Suppressor macrophage treated with lipopolysaccharide for 1 hour (primary cell): ENCODE measurements at regions not wholly inside any gene's neighbourhood (a gene's known extent, or its start where the extent isn't known, plus 50 kb on each side); places are given as distances from the start of the nearest gene placed in this dataset.
"Not testable (repeated sequence)": the region's sequence is repeated elsewhere in the genome, so short reads cannot be mapped to it uniquely, and the experiment has no call there.

Experiments
- DNase-seq, 3 donors: peaks; one replicate each; pipeline ENCODE4 v3.0.0-alpha.2; 2020 to 2022

- DNase-seq, result no peak
Measured at GRCh38 chr4:188975271-188975670, 836.0 kb downstream of the TRIML1 start.

DNA sequence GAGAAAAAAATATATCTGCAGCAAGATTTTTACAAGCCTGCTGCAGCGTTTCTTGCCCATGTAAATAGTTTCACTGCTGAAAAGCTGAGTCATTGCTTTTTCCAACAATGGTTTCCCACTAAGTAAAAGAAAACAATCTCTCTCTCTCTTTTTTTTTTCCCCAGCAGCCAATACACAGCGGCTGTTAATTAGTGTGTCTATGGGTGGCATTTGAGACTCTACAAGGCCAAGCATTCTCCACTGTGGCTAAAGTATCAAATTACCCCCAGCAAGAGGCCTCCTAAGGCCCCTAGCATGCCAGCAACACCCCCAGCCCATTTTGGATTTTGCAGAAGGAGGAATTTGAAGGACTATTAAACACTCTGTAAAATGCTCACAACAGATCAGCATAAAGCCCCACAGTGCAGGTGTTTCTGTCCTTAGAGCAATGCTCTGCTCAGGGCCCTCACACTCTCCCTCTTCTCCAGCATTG lies 837.4 kb downstream of the TRIML1 start:
- no peak for DNase-seq

DNA sequence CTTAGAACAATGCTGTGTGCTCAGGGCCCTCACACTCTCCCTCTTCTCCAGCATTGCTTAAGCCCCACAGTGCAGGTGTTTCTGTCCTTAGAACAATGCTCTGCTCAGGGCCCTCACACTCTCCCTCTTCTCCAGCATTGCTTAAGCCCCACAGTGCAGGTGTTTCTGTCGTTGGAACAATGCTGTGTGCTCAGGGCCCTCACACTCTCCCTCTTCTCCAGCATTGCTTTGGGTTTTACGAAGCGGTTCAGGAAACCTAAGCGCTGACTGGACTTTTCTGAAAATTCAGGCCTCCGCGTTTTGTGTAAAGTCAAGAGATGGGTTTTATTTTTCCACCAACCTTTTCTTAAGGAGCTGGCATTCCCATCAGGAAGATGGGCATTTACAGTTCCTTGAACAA lies 838.0 kb downstream of the TRIML1 start:
- not testable (repeated sequence) for DNase-seq

DNA sequence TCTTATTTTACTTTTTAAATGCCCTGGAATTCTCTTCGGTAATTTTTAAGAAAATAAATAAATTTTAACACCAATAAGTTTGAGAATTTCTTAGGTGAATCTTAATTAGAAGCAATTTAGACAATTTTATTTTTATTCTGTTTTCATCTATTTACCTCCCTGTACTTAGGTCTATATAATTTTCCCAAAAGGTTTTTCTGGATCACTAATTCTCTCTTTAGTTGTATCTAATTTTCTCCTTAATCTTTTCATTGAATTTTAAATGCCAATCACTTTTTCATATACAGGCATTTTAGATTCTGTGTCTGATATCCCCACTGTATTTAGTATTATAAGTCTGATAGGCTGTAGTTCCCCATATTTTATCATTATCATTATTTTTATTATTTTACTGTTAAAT lies 845.3 kb downstream of the TRIML1 start:
- no peak for DNase-seq

DNA sequence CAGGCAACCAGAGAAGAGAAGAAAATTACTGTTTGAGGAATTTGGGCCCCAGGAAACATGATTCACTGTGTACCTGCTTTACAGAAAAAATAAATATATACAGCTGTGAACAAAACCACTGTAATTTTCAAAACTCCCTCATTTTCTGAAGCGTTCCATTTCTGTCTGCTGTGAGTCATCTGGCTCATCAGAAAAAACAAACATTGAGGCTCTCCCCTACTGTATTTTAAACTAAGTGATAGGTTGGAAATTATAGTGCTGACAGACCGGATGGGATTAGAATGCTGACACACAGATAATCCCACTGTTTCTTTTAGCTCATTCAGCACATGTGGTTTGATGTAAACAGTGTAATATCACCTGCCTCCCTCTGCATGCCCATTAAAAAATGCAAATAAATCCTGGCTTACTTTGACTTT lies 847.0 kb downstream of the TRIML1 start:
- DNase-seq, result no peak

- no peak for DNase-seq
Measured at GRCh38 chr4:188987011-188987410, 847.8 kb downstream of the TRIML1 start.

- DNase-seq, result no peak
Measured at GRCh38 chr4:188988131-188988530, 848.9 kb downstream of the TRIML1 start.

DNA sequence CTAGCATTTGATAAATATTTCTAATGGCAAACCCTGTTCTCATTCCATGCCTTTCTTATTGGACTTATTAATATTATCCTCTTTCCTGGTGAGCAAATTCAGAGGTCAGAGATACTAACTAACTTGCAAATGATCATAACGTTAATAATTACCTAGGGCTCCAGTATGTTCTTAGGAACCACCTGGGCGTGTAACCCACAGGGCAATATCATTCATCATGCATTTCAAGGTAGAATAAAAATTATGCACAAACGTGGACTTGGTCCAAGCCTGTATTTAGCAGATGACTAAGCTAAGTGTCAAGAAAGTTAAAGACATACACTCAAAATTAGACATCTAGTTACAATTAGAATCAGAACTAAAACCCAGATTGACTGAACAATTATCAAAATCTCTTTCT lies 850.1 kb downstream of the TRIML1 start:
- no peak for DNase-seq

DNA sequence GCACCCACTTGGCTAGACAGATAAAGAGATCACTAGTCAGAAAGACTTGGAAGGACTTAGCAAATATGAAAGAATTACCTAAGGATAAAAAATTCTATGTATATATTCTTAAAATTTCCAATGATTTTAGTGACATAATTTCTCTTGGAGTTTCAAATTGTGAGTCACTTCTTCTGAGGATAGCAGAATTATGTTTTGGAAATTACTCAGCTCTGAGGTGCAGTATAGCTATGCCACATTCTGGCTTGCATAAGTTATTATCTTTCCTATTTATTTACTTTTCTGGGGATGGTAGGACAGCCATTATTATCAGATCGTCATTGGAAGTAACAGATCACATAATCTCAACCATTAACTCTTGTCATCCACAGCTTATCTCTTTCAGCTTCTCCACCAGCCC lies 853.5 kb downstream of the TRIML1 start:
- DNase-seq, result no peak

DNA sequence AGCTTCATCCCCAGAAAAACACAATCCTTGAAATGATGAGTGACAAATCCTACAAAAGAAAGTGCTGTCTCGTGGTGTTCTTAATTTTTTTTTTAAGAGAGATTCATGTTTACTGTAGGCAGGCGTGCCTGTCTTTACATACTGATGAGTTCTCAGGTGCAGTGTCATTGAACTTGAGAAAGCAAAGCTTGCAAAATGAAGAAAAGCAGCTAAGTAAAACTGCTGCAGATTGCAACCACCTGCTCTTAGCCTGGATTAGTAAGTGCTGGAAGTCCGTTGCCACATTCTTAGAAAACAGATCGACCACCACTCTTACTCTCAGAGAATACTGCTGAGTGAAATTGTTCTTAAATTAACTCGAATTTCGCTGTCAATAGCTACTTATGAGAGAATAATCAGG lies 854.6 kb downstream of the TRIML1 start:
- no peak for DNase-seq

- no peak for DNase-seq
Measured at GRCh38 chr4:189001283-189001970, 862.2 kb downstream of the TRIML1 start.

DNA sequence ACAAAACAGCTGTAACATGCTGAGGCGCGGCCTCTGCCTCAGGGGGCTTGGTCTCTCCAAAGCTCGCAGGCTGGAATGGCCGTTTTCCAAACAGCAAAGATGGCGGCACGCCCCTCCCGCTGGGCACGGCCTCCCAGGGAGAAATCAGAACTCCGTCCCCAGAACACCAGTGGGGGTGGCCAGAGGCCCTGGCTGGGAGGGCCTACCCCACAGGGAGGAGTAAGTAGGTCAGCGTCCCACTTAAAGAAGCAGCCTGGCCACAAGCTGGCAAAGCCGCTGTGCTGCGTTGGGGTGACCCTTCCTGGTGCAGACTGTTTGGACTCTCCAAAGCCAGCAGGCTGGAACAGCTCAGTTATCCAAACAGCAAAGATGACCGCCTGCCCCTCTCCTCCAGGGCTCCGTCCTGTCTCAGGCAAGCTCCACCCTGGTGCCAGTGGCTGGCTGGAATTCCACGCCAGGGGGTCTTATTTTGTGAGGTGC lies 862.8 kb downstream of the TRIML1 start:
- no peak for DNase-seq

DNA sequence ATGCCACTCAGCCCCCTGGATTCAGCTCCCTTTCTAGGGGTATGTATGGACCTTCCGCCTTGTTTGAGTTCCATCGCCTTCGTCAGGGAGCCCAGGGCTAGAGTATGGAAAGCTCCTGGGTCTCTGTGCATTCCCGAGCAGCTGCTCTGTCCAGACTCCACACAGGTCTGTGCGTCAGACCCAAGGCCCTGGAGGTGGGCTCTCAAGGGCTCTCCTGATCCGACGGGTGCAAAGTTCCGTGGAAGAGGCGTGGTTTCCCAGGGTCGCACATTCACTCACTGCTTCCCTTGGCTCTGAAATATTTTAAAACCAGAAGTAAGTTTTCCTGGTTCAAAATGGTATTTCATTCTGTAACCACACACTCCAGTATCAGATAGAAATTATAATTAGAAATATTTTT lies 863.2 kb downstream of the TRIML1 start:
- no peak for DNase-seq

- DNase-seq, result not testable (repeated sequence)
Measured at GRCh38 chr4:189010452-189011217, 871.4 kb downstream of the TRIML1 start.

- no peak for DNase-seq
Measured at GRCh38 chr4:189021831-189022230, 882.6 kb downstream of the TRIML1 start.

DNA sequence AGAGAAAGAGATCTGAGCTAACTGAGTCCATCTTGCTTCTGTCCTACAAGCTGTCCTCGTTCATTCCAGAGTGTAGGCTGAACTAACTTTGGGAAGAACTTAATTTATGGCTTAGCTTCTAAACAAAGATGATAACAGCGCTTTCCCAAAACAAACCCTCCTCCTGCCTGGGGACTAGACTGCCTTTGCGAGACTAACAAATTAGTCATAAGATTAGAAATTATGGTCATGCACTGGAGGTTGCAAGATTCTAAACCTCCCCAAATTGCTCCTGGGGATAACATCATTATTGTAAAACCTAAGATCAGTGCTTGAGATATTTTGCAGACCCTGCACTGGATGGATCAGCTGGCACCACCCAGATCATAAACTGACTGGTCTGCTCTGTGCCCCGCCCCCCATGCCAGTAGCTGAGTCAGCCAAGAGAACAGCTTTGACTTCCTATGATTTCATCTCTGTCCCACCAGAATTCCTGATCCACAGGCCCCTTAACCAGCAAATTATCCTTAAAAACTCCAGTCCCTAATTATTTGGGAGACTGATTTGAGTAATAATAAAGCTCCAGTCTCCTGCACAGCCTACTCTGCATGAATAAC lies 883.3 kb downstream of the TRIML1 start:
- DNase-seq, result no peak

GRCh38 chr4:189029976-189030504 lies 890.8 kb downstream of the TRIML1 start:
- DNase-seq, result no peak

GRCh38 chr4:189032606-189033338 lies 893.5 kb downstream of the TRIML1 start:
- no peak for DNase-seq

GRCh38 chr4:189033801-189034347 lies 894.6 kb downstream of the TRIML1 start:
- no peak for DNase-seq

DNA sequence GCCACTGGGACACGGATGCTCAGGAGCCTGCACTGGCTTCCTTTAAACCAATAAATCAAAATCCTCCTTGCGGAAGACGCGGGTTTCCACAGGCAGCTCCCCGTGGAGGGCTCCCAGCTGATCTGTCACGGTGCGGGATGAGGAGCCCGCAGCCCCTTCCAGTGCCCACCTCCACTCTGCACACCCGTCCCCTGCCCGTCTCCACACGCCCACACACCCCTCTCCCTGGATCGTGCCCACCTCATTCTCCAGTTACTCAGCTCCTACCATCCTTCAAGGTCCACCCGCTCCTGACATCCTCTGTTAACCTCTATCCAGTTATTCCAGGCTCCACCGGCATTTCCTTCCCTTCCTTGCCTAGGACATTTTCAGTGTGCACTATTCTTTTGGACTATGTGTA lies 895.9 kb downstream of the TRIML1 start:
- DNase-seq, result no peak

GRCh38 chr4:189035654-189036053 lies 896.4 kb downstream of the TRIML1 start:
- DNase-seq, result no peak

- DNase-seq, result no peak
Measured at GRCh38 chr4:189036906-189037305, 897.7 kb downstream of the TRIML1 start.

DNA sequence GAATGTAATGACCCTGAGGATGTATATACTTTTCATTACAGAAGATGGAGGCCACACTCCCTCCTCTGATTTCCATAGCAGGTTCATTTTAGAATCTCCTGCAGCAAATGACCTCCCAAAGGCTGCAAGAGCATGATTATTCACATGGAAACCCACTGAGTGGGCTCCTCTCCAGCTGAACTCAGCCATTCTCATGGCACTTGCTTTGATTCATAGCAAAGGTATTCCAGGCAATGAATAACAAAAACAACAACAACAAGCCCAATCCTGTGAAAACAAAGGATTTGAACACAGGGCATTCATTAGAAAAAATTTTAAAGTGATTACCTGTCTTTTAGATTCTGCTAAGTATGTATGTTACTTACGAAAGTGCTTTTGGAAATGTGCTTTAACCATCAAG lies 894.0 kb upstream of the FRG1 start:
- no peak for DNase-seq
